ENCODE measurements at regions not wholly inside any gene's neighbourhood (a gene's known extent, or its start where the extent isn't known, plus 50 kb on each side); places are given as distances from the start of the nearest gene placed in this dataset.
"Not testable (repeated sequence)": the region's sequence is repeated elsewhere in the genome, so short reads cannot be mapped to it uniquely, and the experiment has no call there.

GRCh38 chr16:85443531-85443930 lies 169.6 kb upstream of the GSE1 start:
- no peak for DNase-seq (ENCODE audit: low read depth)

DNA sequence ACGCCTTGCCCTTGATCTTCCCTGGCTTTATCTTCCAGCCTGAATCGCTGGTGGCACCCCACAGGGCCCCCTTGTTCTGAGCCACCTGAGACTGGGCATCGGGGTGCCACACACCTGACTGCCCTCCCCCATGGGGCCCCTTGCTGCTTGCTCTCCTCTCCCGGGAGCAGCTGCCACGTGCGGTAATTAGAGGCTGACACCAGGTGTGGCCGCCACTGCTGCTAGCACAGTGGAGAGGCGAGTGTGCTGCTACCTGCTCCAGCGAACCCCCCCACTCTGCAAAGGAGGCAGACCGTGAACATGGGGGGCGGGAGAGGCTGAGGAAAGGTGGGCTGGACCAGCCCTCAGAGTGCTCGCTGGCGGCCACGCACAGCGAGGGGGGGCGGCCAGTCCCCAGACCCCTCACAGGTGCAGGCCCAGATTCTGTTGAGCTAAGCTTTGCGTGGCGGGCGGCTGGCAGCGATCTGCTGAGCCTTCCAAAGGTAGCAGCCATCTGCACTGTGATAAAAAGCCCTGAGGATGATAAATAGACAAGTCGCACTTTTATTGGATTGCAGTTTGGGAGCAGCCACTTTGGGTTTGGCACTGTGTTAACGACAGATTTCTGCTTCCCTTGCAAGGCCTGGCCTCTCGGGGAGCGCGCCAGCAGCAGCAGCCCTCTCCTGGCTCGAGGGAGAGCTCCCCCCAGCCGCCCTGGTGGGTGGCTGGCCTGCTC lies 167.9 kb upstream of the GSE1 start:
- no peak for DNase-seq (ENCODE audit: low read depth)

DNA sequence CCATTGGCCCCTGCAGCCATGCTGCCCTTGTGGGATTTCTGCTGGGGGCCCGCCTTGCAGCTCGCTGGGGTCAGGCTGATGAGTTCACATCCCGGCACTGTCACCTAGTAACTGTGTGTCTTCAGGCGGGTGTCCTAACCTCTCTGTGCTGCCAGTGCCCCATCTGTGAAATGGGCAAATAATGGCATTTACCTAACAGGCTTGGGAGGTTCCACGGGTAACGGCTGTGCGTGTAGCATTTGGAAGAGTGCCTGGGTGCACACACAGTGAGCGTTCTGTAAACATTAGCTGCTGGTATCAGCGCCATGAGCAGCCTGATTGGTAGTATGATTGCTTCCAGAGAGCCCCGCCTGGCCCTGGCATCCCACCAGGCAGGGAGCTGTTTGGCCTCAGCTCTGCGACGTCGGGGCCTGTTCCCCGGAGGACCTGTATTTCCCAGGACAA lies 167.3 kb upstream of the GSE1 start:
- no peak for DNase-seq (ENCODE audit: low read depth)

DNA sequence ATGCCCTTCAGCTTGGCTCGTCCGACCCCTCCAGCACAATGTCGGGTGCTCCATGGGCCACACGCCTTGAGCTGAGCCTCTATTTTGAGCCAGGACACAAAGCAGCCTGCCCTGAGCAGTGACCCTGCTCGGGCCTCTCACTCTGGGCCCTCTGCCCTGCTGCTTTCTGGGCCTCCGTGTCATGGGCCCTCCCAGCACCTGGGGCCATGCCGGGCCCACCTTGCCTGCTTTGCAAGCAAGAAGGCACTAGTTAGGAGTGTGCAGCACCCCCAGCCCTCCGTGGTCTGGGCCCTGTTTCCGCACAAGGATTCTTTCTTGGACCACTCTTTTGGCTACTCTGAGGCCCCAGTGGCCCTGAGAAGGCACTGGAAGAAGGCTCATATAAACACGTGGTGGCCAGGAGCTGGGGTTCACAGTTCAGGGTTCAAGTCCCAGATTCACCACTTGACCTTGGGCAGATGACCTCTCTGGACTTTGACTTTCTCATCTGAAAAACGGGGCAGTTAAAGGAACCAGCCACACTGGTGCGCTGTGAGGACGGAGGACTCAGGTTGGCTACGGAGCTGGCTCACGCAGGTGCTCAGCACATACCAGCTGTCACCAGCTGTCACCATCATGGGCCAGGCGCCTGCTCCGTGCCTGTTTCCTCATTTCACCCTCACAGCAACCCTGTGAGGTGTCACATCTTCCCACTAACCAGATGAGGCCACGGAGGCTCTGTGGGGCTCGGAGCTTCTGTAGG lies 166.0 kb upstream of the GSE1 start:
- DNase-seq (ENCODE audit: low read depth) = no peak

DNA sequence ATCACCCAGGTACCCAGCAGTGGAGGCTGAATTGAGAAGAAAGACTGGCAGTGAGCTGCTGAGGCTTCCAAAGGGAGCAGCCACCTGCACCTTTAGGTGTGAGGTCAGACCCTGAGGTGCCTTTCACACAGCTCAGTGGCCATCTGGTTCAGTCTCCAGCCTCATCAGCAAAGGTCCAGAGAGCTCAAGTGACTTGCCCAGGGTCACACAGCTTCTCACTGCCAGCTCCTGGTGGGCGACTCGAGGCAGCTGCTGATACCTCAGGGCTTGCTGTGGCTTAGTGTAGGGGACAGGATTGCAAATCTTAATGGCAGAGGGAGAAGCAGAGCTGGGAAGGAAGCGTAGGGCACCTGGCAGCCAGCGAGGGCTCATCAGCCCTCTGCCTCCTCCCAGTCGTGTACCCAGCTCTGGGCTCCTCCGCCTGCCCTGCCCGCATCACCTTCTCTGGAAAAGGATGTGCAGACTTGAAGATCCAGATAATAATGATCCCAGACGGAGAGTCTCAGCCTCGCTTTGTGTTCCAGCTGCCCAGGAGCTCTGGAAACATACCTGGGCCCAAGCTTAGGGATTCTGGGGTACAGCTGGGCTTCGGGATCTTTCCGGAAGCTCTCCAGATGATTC lies 165.3 kb upstream of the GSE1 start:
- no peak for DNase-seq (ENCODE audit: low read depth)

DNA sequence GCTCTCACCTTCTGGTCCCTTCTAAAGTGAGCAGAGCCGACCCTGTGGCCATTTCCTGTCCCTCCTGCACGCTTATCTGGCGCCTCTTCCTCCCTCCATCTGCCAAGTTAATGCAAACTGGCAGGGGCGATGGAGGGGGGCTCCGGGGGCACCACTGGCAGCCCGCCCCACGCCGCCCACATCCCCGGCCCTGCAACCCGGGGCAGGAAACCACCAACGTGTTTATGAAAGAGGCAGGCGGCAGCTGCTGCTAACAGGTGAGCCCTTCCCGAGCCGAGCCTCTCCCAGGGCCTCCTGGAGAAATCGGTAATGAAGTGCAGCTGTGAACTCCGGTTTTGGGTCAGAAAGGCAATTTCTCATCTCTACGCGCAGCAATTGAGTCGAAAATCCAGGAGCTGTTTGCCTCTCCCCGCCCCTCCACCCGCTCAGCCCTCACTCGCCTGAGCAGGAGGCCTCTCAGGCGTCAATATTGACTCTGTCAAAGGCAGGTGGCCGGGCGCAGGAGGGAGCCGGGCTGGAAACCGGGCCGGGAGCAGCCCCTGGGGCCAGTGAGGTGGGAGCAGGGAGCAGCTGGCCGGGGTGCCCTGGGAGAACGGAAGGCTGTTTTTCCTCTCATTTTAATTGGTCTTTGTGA lies 164.4 kb upstream of the GSE1 start:
- no peak for DNase-seq (ENCODE audit: low read depth)

DNA sequence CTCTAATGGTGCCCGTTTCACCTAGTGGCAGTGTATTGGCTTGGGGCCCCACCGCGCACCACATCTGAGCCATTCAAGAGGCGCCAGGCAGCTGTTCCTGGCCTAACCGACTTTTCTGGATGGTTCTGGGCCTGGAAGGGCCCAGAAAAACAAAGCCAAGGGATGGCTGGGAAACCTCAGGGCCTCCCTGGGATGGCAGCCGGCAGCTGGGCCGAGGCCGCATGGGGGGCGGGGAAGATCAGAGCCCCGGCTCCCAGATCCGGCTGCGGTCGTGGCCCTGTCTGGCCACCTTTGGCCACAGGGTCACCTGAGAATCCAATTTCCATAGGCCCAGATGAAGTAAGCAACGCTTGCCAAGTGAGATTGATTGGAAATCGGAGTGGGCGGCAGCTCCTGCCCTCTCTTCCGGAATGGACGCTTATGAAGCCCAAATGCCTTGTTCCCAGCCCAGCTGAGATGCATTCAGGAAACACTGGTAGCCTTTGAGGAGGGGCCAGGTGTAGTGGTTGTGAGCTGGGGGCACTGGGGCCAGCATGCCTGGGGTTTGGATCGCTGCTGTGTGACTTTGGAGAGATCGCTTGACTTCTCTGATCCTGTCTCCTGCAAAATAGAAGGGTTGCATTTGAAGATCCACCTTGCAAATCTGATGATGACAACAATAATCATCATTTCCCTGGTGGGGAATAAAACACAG lies 163.8 kb upstream of the GSE1 start:
- no peak for DNase-seq (ENCODE audit: low read depth)

DNA sequence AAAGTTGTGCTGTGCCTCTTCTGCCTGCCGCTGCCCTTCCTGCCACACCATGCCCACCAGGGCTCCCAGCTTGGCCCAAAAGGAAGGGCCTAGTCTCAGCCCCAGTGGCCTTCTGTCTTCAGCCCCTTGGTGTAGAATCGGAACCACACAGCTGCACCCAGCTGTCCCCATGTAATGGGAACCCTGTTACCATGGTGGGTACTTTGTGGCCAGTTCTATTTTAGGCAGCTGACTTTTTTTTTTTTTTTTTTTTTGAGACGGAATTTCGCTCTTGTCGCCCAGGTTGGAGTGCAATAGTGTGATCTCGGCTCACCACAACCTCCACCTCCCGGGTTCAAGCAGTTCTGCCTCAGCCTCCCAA lies 163.3 kb upstream of the GSE1 start:
- DNase-seq (ENCODE audit: low read depth) = no peak

- not testable (repeated sequence) for DNase-seq (ENCODE audit: low read depth)
These were observed 162.0 kb upstream of the GSE1 start for GRCh38 chr16:85451142-85451541.

GRCh38 chr16:85451641-85452363 lies 161.3 kb upstream of the GSE1 start:
- no peak for DNase-seq (ENCODE audit: low read depth)

DNA sequence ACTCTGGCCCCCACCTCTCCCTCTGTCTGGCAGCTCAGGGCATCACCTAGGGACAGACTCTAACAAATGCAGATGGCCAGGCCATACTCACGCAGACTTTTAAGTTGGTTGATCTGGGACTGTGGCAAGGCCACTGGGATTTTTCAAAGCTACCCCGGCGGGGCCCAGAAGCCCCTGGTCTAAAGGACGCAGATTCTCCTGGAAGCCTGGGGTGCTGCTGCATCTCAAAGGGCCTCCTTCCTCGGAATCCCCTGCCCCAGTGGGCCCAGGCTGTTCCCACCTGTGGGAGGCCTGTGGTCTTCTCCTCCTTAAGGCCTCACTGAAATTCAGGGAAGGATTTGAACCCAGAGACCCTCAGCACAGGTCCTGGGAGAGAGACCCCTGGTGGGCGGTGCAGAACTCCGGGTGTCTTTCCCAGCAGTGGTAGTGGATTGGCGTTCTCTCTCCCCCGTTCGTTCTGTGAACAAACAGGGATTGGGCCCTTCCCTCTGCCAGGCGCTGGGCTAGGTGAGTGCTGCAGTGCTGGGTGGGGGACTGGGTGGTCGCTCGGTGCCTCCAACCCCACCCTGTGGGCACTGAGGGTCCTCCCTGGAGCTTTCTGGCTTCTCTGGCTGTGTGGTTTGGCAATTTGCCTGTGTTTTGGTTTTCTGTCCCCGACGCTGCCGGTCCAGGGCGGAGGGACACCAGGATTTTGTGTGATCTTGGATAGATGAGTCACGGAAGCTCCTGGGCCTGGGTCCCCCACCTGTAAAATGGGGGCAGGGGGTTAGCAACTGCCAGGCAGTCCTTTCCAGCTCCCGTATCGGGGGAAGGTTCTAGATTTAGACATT lies 160.5 kb upstream of the GSE1 start:
- no peak for DNase-seq (ENCODE audit: low read depth)

DNA sequence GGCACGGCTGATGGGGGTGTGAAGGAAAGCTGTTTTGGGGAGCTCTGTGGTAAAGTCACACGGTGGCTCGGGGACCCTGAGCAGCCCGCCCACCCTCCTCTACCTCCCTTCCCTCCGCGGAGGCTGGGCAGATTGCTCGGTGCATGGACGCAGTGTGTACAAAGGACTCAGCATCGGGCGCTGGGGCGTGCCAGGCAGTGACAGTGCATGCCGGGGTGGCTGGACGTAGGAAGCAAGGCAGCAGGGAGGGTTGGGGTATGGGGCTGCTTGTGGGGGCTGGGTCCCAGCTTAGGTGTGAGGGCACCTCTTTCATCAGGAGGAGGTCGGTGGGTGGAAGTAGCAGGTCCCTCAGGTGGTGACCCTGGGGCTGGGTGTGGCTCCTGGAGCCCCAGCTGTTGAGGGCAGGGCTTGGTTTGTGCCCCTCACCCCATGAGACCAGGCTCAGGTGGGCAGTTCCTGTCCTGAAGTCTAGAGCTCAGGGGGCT lies 159.9 kb upstream of the GSE1 start:
- no peak for DNase-seq (ENCODE audit: low read depth)

- no peak for DNase-seq (ENCODE audit: low read depth)
These were observed 159.4 kb upstream of the GSE1 start for GRCh38 chr16:85453703-85454102.

DNA sequence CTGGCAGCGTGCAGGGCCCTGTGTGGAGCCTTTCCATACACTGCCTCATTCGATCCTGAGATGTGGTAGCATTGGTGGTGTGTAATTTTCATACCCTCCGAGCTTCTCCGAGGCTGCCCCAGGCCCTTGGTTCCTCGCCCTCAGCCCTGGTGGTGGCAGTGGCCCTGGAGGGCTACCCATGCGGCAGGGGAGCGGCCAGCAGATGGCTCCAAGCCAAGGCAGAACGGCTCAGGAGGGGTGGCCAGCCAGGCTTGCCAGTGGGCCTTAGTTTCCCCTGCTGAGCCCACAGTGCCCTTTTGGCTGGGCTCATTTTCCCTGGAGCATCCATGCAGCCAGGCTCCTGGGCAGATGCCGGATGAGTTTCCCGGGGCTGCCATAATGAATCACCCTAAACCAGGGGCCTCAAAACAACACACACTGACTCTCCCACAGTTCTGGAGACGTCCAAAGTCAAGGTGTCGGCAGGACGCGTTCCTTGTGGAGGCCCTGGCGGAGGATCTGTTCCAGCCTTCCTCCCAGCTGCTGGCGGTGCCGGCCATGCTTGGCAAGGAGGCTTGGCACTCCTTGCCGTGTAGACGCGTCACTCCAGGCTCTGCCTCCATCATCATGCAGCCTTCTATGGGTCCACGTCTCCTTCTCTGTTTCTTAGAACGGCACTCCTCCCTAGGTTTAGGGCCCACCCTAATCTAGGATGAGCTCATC lies 158.8 kb upstream of the GSE1 start:
- DNase-seq (ENCODE audit: low read depth) = no peak

DNA sequence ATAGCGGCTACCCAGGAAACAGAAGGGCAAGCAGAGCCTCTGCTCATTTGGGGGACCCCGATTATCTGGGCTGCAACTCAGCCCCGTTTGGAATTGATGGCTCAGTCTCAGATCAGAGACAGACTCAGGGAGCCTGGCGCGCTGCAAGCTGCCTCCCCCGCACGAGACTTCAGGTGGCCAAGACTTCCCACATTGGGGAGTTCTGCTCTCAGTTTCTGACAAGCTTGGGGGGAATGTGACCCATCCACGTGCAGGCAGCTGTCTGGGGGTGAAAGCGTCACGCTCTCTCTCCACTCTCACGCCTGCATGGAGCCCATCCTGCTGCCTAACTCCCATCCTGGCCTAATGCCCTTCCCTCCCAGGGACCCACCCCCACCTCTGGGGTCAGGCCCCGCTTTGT lies 157.6 kb upstream of the GSE1 start:
- DNase-seq (ENCODE audit: low read depth) = no peak

DNA sequence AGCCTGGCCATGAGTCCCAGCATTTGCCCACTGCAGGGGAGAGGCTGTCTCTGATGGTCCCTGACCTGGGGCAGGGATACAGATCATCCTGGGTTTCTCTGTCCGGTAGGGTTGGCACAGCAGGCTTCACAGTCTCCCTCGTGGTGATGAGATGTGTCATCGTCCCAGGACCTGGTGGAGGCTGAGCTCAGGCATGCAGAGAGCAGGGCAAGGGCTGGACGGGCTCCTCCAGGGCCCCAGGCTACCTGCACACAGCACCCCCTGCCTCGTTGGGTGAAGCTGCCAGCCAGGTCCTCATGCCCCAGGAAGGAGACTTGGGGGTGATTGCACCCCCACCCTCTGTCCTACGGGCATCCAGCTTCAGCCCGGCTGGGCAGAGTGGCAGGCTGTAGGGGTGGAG lies 155.8 kb upstream of the GSE1 start:
- no peak for DNase-seq (ENCODE audit: low read depth)

GRCh38 chr16:85458968-85459367 lies 154.2 kb upstream of the GSE1 start:
- DNase-seq (ENCODE audit: low read depth) = no peak

DNA sequence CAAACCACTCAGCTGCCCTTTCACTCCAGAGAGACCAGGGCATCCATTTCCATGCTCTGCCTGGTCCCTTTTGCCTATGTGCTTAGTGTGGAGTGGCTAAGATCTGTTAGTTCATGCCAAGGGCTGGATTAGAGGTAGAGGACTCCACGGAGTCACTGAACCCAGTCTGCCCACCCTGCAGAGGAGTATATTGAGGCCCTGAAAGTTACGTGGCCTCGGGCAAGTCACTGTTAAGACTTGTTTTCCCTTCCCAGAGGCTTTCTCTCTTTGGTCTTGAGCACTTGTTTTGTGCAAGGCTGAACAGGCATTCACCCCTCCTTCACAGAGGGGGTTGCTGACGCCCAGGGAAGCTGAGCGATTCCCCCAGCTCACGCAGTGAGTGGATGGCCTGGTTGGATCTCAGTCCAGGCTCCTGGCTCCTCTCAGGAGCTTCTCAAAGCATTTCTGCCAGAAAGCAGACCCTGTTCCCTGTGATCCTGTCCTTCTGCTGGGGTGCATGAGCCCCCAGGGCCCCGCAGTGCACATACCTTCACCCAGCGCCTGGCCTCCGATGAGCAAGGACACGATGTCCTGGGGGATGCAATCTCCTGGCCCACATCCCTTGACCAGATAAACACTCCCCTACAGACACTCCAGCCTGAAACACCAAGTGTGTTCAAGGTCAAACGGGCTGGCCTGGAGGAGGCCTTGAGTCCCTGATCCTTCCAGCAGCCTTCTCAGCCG lies 153.4 kb upstream of the GSE1 start:
- DNase-seq (ENCODE audit: low read depth) = no peak

All from stimulated activated CD8-positive, alpha-beta memory T cell treated with anti-CD3 and anti-CD28 coated beads, Interleukin-7, amount 100 ng/mL, for 24 hours (primary cell).